ENCODE measurements at regions not wholly inside any gene's neighbourhood (a gene's known extent, or its start where the extent isn't known, plus 50 kb on each side); places are given as distances from the start of the nearest gene placed in this dataset.

DNA sequence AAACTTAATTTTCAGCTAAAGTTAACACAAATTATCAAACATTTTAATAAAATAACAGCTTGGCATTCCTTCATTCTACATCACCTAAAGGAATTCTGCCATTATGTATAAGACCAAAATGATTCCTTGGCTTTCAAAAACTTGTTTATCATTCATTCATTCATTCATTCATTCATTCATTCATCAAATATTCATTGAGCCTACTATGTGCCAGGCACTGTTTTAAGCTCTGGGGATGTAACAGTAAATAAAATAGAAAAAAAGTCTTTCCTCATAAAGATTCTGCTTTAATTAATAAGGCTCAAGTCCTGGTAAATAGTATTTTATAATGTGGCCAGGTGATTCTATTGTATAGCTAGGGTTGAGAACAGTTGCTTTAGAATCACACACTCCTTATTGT, 127.9 kb downstream of the GPR85 start:
- TF ChIP-seq, protein P1, sequence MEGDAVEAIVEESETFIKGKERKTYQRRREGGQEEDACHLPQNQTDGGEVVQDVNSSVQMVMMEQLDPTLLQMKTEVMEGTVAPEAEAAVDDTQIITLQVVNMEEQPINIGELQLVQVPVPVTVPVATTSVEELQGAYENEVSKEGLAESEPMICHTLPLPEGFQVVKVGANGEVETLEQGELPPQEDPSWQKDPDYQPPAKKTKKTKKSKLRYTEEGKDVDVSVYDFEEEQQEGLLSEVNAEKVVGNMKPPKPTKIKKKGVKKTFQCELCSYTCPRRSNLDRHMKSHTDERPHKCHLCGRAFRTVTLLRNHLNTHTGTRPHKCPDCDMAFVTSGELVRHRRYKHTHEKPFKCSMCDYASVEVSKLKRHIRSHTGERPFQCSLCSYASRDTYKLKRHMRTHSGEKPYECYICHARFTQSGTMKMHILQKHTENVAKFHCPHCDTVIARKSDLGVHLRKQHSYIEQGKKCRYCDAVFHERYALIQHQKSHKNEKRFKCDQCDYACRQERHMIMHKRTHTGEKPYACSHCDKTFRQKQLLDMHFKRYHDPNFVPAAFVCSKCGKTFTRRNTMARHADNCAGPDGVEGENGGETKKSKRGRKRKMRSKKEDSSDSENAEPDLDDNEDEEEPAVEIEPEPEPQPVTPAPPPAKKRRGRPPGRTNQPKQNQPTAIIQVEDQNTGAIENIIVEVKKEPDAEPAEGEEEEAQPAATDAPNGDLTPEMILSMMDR (IDR thresholded peaks at IDR 0.05) = no peak
- no peak for TF ChIP-seq POLR2A (IDR thresholded peaks at IDR 0.05)
